Lower leg skin (tissue), 3 donors: ENCODE measurements at regions not wholly inside any gene's neighbourhood (a gene's known extent, or its start where the extent isn't known, plus 50 kb on each side); places are given as distances from the start of the nearest gene placed in this dataset.

Source experiments
- POLR2A ChIP-seq, 2 donors: fragments of 450-650 bp; IDR thresholded peaks; one replicate each; pipeline ENCODE4 v1.6.1; 2016 to 2017; ENCODE audit warnings: antibody characterized with exemption in 2 of 2, mild to moderate bottlenecking in 1 of 2, moderate library complexity in 1 of 2
- TF ChIP-seq, protein P1 (sequence below), 3 donors: fragments of 450-650 bp; IDR thresholded peaks; one replicate each; pipeline ENCODE4 v1.5.1; 2016; ENCODE audit warnings: antibody characterized with exemption in 3 of 3, mild to moderate bottlenecking in 3 of 3, moderate library complexity in 2 of 3

DNA sequence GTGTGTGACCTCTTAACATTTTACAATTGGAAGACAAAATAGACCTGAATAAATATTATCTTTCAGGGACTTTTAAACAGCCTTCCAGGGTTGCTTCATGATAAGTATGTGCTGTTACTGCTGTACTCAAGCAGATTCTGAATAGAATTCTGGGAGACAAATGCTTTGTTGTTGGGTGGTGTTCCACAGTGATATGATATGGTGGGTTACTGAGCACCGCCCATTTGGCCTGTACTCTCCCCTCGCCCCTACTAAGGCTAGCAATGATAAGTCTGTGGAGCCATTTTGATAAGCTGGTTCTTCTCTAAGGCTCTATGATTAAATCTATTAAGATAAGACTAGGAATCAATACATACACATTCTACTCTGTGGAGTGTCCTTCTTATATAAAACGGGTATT, 89.8 kb upstream of the ITGA4 start:
- TF ChIP-seq, protein P1, sequence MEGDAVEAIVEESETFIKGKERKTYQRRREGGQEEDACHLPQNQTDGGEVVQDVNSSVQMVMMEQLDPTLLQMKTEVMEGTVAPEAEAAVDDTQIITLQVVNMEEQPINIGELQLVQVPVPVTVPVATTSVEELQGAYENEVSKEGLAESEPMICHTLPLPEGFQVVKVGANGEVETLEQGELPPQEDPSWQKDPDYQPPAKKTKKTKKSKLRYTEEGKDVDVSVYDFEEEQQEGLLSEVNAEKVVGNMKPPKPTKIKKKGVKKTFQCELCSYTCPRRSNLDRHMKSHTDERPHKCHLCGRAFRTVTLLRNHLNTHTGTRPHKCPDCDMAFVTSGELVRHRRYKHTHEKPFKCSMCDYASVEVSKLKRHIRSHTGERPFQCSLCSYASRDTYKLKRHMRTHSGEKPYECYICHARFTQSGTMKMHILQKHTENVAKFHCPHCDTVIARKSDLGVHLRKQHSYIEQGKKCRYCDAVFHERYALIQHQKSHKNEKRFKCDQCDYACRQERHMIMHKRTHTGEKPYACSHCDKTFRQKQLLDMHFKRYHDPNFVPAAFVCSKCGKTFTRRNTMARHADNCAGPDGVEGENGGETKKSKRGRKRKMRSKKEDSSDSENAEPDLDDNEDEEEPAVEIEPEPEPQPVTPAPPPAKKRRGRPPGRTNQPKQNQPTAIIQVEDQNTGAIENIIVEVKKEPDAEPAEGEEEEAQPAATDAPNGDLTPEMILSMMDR (IDR thresholded peaks at IDR 0.05) = no peak
- TF ChIP-seq POLR2A (IDR thresholded peaks at IDR 0.05) = no peak
